Panc1 (cell line): ENCODE measurements at regions not wholly inside any gene's neighbourhood (a gene's known extent, or its start where the extent isn't known, plus 50 kb on each side); places are given as distances from the start of the nearest gene placed in this dataset.

ENCODE experiments used
- ATAC-seq: fragments of 200-7000 bp; cut with Tn5 transposase; 2 replicates; pipeline ENCODE4 v1.9.1; 2020; ENCODE audit warnings: mild to moderate bottlenecking, moderate library complexity
- BruUV-seq: library from RNA; stranded (reverse); fragments of 400-500 nt; replicated peaks from 2 replicates; lab custom pipeline; 2021; lab: Mats Ljungman, UMichigan
- CTCF ChIA-PET: fragments of 300-600 bp; sonication (Branson Sonifier 250); formaldehyde crosslinking; loops from one replicate; lab custom pipeline; 2022; ENCODE audit warnings: antibody characterized with exemption; lab: Charles Lee
- POLR2A ChIA-PET: fragments of 300-600 bp; sonication (Branson Sonifier 250); formaldehyde crosslinking; loops from one replicate; lab custom pipeline; 2022; ENCODE audit warnings: antibody characterized with exemption; lab: Charles Lee
- DNase-seq: peaks from one replicate; pipeline ENCODE4 v3.0.0-alpha.2; 2010; ENCODE audit warnings: low read depth, low spot score
- H3K27ac ChIP-seq: 2 replicates; pipeline ENCODE4 v1.5.1; 2011; ENCODE audit warnings: mild to moderate bottlenecking, low read length, inconsistent platforms
- H3K27me3 ChIP-seq: fragments of 200-500 bp; sonication (Bioruptor generic); 2 replicates; pipeline ENCODE4 v1.6.0; 2014; ENCODE audit warnings: low read length, inconsistent platforms; ENCODE audit not compliant: control insufficient read depth, insufficient read depth
- H3K36me3 ChIP-seq: fragments of 200-500 bp; sonication (Bioruptor generic); 2 replicates; pipeline ENCODE4 v1.5.1; 2014; ENCODE audit warnings: inconsistent platforms, mild to moderate bottlenecking, low read length, moderate library complexity; ENCODE audit not compliant: control insufficient read depth, insufficient read depth
- H3K4me1 ChIP-seq: 2 replicates; pipeline ENCODE4 v1.5.1; 2011; ENCODE audit warnings: inconsistent platforms, mild to moderate bottlenecking, low read length, moderate library complexity; ENCODE audit not compliant: control insufficient read depth, insufficient read depth
- H3K4me3 ChIP-seq, 2 experiments: 2 replicates each; pipeline ENCODE4 v1.5.1; 2011 to 2012; ENCODE audit warnings: low read depth in 2 of 2, low read length in 2 of 2, mild to moderate bottlenecking in 2 of 2, inconsistent platforms in 1 of 2, moderate library complexity in 1 of 2
- H3K9me3 ChIP-seq: fragments of 200-500 bp; sonication (Bioruptor generic); 2 replicates; pipeline ENCODE4 v1.5.1; 2014; ENCODE audit warnings: low read depth, mild to moderate bottlenecking, inconsistent platforms, low read length, moderate library complexity; ENCODE audit not compliant: control insufficient read depth, insufficient read depth
- POLR2AphosphoS5 ChIP-seq: IDR thresholded peaks from 2 replicates; pipeline ENCODE4 v1.6.1; 2012; ENCODE audit warnings: mild to moderate bottlenecking, low read depth, low read length, moderate library complexity
- SIN3A ChIP-seq: IDR thresholded peaks from 2 replicates; pipeline ENCODE4 v1.6.1; 2012; ENCODE audit warnings: low read depth, mild to moderate bottlenecking, low read length, moderate library complexity, borderline replicate concordance; ENCODE audit not compliant: insufficient read depth
- TCF7L2 ChIP-seq: IDR thresholded peaks from 2 replicates; pipeline ENCODE4 v1.6.1; 2011; ENCODE audit warnings: mild to moderate bottlenecking, low read depth, low read length, inconsistent platforms
- in situ Hi-C: cut with HindIII; loops from 2 replicates; pipeline ENCODE4 v1.10.0; 2016; ENCODE audit warnings: low sequenced_read_pairs, low pct_unique_long_range_greater_than_20kb
- intact Hi-C: fragments of 100-400 bp; cut with micrococcal nuclease; formaldehyde crosslinking; loops from one replicate; pipeline ENCODE4 v1.10.0; 2022; ENCODE audit not compliant: unreplicated experiment
- TF ChIP-seq, protein P1 (sequence below): fragments of 450-650 bp; IDR thresholded peaks from 2 replicates; pipeline ENCODE4 v1.5.1; 2017; ENCODE audit warnings: mild to moderate bottlenecking
- TF ChIP-seq, protein P2 (sequence below), 2 experiments: IDR thresholded peaks; 2 replicates each; pipeline ENCODE4 v1.6.1; 2011 to 2012; ENCODE audit warnings: low read depth in 2 of 2, control low read depth in 1 of 2, low read length in 1 of 2, mild to moderate bottlenecking in 1 of 2, moderate library complexity in 1 of 2; ENCODE audit not compliant: insufficient read depth in 1 of 2

DNA sequence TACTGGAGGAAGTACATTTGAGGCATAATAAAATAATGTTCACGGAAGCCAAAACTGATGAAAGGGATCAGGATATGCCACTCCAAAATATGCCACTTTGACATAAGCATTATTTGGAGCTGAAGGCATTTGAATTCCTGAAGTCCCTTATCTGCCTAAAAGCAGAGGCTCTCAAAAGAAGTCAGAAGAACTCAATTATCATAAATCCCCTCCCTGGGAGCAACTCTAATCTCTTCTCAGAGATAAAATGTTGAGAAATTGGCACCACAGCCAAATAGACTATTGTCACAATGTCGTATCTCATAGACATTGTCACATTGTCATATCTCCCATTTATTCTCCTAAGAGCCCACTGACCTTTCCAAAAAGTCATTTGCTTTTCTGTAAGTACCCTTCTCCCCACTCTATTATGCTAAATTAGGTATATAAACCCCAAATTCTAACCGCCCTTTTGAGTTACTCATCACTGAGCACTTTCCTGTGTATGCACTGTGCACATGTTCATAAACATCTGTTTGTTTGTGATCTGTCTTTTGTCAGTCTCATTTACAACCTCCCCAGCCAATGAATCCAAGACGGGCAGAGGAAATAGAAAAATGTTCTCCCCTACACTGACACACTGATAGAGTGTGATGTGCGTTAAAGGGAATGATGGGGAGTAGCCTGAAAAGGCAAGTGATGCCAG, 78.5 kb upstream of the NAF1 start:
- H3K36me3 ChIP-seq = no peaks in the 10 kb centered on the region
- H3K4me1 ChIP-seq = no peaks in the 10 kb centered on the region
- H3K27me3 ChIP-seq = no peaks in the 10 kb centered on the region
- no peak for DNase-seq
- BruUV-seq = no TSS peak
- TF ChIP-seq SIN3A (no peak), TCF7L2 (no peak), POLR2AphosphoS5 (no peak)
- TF ChIP-seq, protein P1, sequence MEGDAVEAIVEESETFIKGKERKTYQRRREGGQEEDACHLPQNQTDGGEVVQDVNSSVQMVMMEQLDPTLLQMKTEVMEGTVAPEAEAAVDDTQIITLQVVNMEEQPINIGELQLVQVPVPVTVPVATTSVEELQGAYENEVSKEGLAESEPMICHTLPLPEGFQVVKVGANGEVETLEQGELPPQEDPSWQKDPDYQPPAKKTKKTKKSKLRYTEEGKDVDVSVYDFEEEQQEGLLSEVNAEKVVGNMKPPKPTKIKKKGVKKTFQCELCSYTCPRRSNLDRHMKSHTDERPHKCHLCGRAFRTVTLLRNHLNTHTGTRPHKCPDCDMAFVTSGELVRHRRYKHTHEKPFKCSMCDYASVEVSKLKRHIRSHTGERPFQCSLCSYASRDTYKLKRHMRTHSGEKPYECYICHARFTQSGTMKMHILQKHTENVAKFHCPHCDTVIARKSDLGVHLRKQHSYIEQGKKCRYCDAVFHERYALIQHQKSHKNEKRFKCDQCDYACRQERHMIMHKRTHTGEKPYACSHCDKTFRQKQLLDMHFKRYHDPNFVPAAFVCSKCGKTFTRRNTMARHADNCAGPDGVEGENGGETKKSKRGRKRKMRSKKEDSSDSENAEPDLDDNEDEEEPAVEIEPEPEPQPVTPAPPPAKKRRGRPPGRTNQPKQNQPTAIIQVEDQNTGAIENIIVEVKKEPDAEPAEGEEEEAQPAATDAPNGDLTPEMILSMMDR = no peak
- TF ChIP-seq, protein P2, sequence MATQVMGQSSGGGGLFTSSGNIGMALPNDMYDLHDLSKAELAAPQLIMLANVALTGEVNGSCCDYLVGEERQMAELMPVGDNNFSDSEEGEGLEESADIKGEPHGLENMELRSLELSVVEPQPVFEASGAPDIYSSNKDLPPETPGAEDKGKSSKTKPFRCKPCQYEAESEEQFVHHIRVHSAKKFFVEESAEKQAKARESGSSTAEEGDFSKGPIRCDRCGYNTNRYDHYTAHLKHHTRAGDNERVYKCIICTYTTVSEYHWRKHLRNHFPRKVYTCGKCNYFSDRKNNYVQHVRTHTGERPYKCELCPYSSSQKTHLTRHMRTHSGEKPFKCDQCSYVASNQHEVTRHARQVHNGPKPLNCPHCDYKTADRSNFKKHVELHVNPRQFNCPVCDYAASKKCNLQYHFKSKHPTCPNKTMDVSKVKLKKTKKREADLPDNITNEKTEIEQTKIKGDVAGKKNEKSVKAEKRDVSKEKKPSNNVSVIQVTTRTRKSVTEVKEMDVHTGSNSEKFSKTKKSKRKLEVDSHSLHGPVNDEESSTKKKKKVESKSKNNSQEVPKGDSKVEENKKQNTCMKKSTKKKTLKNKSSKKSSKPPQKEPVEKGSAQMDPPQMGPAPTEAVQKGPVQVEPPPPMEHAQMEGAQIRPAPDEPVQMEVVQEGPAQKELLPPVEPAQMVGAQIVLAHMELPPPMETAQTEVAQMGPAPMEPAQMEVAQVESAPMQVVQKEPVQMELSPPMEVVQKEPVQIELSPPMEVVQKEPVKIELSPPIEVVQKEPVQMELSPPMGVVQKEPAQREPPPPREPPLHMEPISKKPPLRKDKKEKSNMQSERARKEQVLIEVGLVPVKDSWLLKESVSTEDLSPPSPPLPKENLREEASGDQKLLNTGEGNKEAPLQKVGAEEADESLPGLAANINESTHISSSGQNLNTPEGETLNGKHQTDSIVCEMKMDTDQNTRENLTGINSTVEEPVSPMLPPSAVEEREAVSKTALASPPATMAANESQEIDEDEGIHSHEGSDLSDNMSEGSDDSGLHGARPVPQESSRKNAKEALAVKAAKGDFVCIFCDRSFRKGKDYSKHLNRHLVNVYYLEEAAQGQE (IDR thresholded peaks at IDR 0.05; ENCODE audit: insufficient read depth in 1 of 2, low read depth in 2 of 2, low read length in 1 of 2) = no peak
- no peak overlapping the region for H3K27ac ChIP-seq
- in situ Hi-C loops = no loop called here
- no peak overlapping the region for H3K4me3 ChIP-seq
- ATAC-seq = no peak
- H3K9me3 ChIP-seq = no peaks in the 10 kb centered on the region
- CTCF ChIA-PET = no interaction called here
- POLR2A ChIA-PET = interaction anchor here (0.5 kb wide), 1 partner anchor 1809 kb away, joined by 3 read pairs; no protein-coding TSS in a partner anchor
- intact Hi-C loops = no loop called here

DNA sequence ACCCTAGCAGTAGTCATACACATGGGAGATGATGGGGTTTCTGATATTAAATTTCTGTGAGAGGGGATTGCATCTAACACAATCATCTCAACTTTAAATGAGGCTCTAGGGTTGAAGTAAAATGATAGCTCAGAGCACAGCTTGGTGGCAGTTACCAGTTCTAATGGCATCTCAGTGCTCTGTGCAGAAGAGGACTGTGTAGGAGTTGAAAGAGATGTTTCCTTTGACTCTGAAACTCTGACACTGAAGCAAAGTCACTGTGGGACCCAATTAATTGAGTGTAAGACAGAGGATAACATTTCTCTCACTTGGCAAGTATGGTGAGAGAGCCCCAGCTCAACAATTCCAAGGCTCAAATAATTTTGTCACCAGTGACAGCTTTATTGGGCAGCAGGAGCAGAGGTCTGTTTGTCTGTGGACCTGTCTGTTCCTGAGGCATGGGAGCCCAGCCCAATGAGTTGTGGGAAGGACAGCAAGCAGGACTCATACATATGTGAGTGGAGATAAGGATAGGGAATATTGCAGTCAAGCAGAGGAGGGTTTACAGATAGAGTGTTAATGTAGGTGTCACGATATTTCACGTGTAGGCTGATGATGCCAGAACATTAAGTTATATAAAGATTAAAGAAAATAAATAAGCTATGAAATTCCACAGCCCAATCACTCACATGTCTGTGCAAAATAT, 76.7 kb upstream of the NAF1 start:
- intact Hi-C loops (no loop called here), in situ Hi-C loops (no loop called here)
- Histone ChIP-seq H3K4me1 (no peaks in the 10 kb centered on the region), H3K27ac (no peak overlapping the region), H3K9me3 (no peaks in the 10 kb centered on the region), H3K36me3 (no peaks in the 10 kb centered on the region), H3K27me3 (no peaks in the 10 kb centered on the region), H3K4me3 (no peak overlapping the region)
- TF ChIP-seq TCF7L2 (no peak), SIN3A (no peak), POLR2AphosphoS5 (no peak)
- TF ChIP-seq, protein P1 = no peak
- TF ChIP-seq, protein P2 (IDR thresholded peaks at IDR 0.05; ENCODE audit: insufficient read depth in 1 of 2, low read depth in 2 of 2, low read length in 1 of 2) = no peak
- CTCF ChIA-PET = no interaction called here
- ATAC-seq = no peak
- POLR2A ChIA-PET = no interaction called here
- BruUV-seq = no TSS peak
- DNase-seq = no peak
